ENCODE measurements at regions not wholly inside any gene's neighbourhood (a gene's known extent, or its start where the extent isn't known, plus 50 kb on each side); places are given as distances from the start of the nearest gene placed in this dataset.

- Histone ChIP-seq H3K9me3 (no peaks in the 10 kb centered on the region), H3K27ac (peak overlapping the region; percentile 67), H3K36me3 (no peaks in the 10 kb centered on the region), H3K4me3 (no peak overlapping the region), H3K27me3 (no peaks in the 10 kb centered on the region), H3K4me1 (peaks cover 35% of the 10 kb centered on the region)
- ATAC-seq = no peak
- intact Hi-C loops (cut with DNase I) = no loop called here
- TF ChIP-seq, protein P1, sequence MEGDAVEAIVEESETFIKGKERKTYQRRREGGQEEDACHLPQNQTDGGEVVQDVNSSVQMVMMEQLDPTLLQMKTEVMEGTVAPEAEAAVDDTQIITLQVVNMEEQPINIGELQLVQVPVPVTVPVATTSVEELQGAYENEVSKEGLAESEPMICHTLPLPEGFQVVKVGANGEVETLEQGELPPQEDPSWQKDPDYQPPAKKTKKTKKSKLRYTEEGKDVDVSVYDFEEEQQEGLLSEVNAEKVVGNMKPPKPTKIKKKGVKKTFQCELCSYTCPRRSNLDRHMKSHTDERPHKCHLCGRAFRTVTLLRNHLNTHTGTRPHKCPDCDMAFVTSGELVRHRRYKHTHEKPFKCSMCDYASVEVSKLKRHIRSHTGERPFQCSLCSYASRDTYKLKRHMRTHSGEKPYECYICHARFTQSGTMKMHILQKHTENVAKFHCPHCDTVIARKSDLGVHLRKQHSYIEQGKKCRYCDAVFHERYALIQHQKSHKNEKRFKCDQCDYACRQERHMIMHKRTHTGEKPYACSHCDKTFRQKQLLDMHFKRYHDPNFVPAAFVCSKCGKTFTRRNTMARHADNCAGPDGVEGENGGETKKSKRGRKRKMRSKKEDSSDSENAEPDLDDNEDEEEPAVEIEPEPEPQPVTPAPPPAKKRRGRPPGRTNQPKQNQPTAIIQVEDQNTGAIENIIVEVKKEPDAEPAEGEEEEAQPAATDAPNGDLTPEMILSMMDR (IDR thresholded peaks at IDR 0.05) = no peak
- DNase-seq = no peak
Observed at GRCh38 chr13:44275381-44275780, 98.2 kb upstream of the SERP2 start.

GRCh38 chr13:44276061-44276460, 97.6 kb upstream of the SERP2 start:
- ATAC-seq (no peak), DNase-seq (no peak)
- intact Hi-C loops (cut with DNase I) = no loop called here
- Histone ChIP-seq H3K9me3 (no peaks in the 10 kb centered on the region), H3K27me3 (no peaks in the 10 kb centered on the region), H3K4me1 (peaks cover 28% of the 10 kb centered on the region), H3K4me3 (no peak overlapping the region), H3K36me3 (no peaks in the 10 kb centered on the region), H3K27ac (no peak overlapping the region)
- TF ChIP-seq, protein P1 (IDR thresholded peaks at IDR 0.05) = no peak

- no peaks in the 10 kb centered on the region for H3K36me3 ChIP-seq
- H3K27ac ChIP-seq = no peak overlapping the region
- peaks cover 16% of the 10 kb centered on the region for H3K4me1 ChIP-seq
- no peaks in the 10 kb centered on the region for H3K27me3 ChIP-seq
- no peak overlapping the region for H3K4me3 ChIP-seq
- DNase-seq (no peak), ATAC-seq (no peak)
- TF ChIP-seq, protein P1 (IDR thresholded peaks at IDR 0.05) = no peak
- intact Hi-C loops (cut with DNase I) = no loop called here
- H3K9me3 ChIP-seq = no peaks in the 10 kb centered on the region
Observed at GRCh38 chr13:44277459-44277858, 96.2 kb upstream of the SERP2 start.

GRCh38 chr13:44278166-44278565, 95.5 kb upstream of the SERP2 start:
- H3K27ac ChIP-seq = no peak overlapping the region
- TF ChIP-seq, protein P1 (IDR thresholded peaks at IDR 0.05) = no peak
- H3K4me1 ChIP-seq = peaks cover 13% of the 10 kb centered on the region
- H3K4me3 ChIP-seq = no peak overlapping the region
- ATAC-seq (no peak), DNase-seq (no peak)
- H3K36me3 ChIP-seq = no peaks in the 10 kb centered on the region
- intact Hi-C loops (cut with DNase I) = no loop called here
- H3K27me3 ChIP-seq = no peaks in the 10 kb centered on the region
- no peaks in the 10 kb centered on the region for H3K9me3 ChIP-seq

DNA sequence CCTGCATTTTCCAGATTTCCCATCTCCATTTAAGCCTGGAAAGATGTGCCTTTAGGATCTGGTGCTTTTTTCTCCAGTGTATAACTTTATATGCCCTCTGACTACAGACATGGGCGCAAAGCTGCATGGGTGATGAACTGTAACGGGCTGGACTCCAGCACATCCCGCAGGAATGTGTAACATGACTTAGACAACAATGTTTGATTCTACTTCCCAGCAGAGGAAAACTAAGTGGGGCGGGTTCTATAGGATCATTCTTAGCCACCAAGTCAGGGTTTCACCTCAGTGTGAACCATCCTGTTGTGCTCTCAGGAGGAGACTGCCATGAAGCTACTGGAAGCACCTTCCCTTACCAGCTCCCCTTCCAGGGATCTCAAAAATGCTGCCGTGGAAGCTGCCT, 93.2 kb upstream of the SERP2 start:
- Histone ChIP-seq H3K4me3 (no peak overlapping the region), H3K9me3 (no peaks in the 10 kb centered on the region), H3K27me3 (no peaks in the 10 kb centered on the region), H3K27ac (no peak overlapping the region), H3K4me1 (no peaks in the 10 kb centered on the region), H3K36me3 (no peaks in the 10 kb centered on the region)
- TF ChIP-seq, protein P1 (IDR thresholded peaks at IDR 0.05) = no peak
- DNase-seq = no peak
- ATAC-seq = no peak
- intact Hi-C loops (cut with DNase I) = no loop called here

Measured in upper lobe of right lung (tissue), 1 donor.